ENCODE measurements at regions not wholly inside any gene's neighbourhood (a gene's known extent, or its start where the extent isn't known, plus 50 kb on each side); places are given as distances from the start of the nearest gene placed in this dataset.

DNA sequence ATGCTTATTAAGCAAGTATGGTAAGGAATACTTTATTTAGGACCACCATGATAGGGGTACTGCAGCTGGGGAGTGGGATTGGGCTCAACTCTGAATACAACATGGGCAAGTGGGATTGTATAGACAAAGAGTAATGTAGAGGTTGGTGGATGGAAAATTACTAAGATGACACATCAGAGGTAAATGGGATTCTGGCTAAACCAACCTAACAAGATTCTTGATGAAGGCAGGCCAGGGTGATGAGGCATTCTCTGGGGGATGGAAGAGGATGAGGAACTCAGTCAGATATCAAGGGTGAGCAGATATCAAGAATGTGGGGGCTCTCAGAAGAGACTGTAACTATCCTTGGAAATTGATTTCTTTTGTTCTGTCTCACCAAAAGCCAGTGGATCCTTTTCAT is 107.2 kb downstream of the NMUR2 start:
- H3K27me3 Mint-ChIP-seq (ENCODE audit: insufficient read depth), result no peaks in the 10 kb centered on the region
- no peak overlapping the region for H3K27ac Mint-ChIP-seq

DNA sequence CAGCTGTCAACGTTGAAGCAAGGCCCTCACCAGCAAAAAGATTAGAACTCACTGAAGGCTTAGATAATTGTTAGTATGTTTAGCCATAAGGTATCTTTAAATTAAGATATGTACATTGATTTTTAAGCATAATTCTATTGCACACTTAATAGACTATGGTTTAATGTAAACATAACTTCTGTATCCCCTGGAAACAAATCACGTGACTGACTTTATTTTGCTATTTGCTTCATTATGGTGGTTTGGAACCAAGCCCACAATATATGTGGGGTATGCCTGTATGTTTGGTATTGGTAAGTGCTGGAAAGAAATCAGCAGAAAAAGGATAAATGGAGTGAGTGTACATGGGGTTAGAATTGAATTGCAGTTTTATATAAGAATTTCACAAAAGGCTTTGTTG is 111.9 kb downstream of the NMUR2 start:
- no peak for DNase-seq (ENCODE audit: low spot score)

More for the DNA sequence above, 107.2 kb downstream of the NMUR2 start:
- Mint-ChIP-seq H3K36me3 (ENCODE audit: low read depth) (no peaks in the 10 kb centered on the region), H3K4me3 (no peak overlapping the region), H3K4me1 (ENCODE audit: low read depth) (no peaks in the 10 kb centered on the region), H3K9me3 (no peaks in the 10 kb centered on the region)
- DNase-seq (ENCODE audit: low spot score), result no peak
- intact Hi-C loops (cut with micrococcal nuclease), result no loop called here

DNA sequence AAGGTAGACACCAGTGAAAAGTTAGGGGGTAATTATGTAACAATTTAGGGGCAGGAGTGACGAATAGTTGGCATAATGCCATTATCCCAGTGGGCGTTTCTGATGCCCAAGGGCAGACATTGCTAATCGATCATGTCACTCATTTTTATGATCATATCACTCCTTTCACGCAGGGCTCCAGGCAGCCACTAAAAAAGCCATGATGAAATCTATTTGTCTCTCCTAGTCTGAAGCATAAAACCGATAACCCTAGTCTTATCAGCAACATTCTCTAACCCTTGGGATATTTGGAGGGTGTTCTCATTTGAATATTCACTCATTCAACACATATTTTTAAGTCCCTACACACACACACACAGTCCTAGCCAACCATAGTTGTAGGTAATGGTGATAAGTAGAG is 114.9 kb downstream of the NMUR2 start:
- no peak for DNase-seq (ENCODE audit: low spot score)
- no peaks in the 10 kb centered on the region for H3K9me3 Mint-ChIP-seq
- H3K4me1 Mint-ChIP-seq (ENCODE audit: low read depth), result no peaks in the 10 kb centered on the region
- H3K4me3 Mint-ChIP-seq, result no peak overlapping the region
- intact Hi-C loops (cut with micrococcal nuclease), result no loop called here
- H3K36me3 Mint-ChIP-seq (ENCODE audit: low read depth), result no peaks in the 10 kb centered on the region
- no peak overlapping the region for H3K27ac Mint-ChIP-seq
- no peaks in the 10 kb centered on the region for H3K27me3 Mint-ChIP-seq (ENCODE audit: insufficient read depth)

More for the DNA sequence above, 111.9 kb downstream of the NMUR2 start:
- H3K27me3 Mint-ChIP-seq (ENCODE audit: insufficient read depth), result no peaks in the 10 kb centered on the region
- H3K27ac Mint-ChIP-seq, result no peak overlapping the region
- no peaks in the 10 kb centered on the region for H3K4me1 Mint-ChIP-seq (ENCODE audit: low read depth)
- intact Hi-C loops (cut with micrococcal nuclease), result no loop called here
- no peak overlapping the region for H3K4me3 Mint-ChIP-seq
- H3K9me3 Mint-ChIP-seq, result no peaks in the 10 kb centered on the region
- no peaks in the 10 kb centered on the region for H3K36me3 Mint-ChIP-seq (ENCODE audit: low read depth)

DNA sequence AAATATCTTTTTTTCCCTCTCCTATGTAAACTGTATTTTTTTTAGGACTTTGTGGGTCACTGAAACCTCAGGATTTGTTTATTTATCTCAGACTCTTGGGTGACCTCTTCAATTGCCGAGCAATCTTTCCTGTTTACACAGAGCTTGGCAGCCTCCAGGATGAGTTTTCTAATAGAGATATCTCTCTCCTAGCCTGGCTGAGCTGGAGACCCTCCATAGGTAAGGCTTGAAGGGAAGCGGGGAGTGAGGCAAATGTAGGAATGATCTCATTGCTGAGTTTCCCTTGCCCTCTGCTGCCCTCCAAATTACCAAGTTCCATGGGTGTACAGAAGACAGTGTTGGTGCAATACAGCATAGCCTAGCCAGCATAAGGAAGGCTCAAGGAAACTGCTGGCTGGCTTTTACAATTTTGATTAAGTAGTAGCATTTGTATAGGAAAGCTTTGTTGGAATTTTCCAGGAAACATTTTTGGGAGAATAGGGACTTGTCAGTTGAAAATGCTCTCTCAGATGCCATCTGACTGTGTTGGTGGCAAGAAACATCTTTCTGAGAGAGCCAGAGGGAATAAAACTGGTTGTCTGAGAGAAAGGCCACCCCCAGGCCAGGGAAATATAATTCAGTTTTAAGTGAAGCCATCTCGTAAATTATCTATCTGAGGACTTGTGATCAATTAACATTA is 116.0 kb downstream of the NMUR2 start:
- no peak overlapping the region for H3K4me3 Mint-ChIP-seq
- no peaks in the 10 kb centered on the region for H3K9me3 Mint-ChIP-seq
- H3K36me3 Mint-ChIP-seq (ENCODE audit: low read depth), result no peaks in the 10 kb centered on the region
- H3K27me3 Mint-ChIP-seq (ENCODE audit: insufficient read depth), result no peaks in the 10 kb centered on the region
- intact Hi-C loops (cut with micrococcal nuclease), result no loop called here
- no peak for DNase-seq (ENCODE audit: low spot score)
- H3K4me1 Mint-ChIP-seq (ENCODE audit: low read depth), result no peaks in the 10 kb centered on the region
- H3K27ac Mint-ChIP-seq, result no peak overlapping the region

DNA sequence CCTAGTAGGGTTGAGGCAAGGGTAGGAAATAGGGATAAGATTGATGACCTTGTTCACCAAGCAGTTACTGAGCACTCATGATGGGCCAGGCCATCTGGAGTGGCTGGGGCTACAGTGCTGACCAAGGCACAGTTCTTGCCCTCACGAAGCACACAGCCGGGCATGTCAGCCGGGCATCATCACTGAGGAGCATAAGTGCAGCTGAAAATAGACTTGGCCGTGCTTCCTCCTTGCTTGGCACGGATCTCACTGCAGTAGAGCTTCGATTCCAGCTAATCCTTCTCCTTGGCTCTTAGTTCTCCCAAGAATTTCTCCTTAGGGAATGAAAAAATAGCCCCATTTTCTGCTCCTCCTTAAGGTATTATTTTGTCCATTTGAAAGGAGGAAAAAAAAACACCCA is 116.6 kb downstream of the NMUR2 start:
- Mint-ChIP-seq H3K9me3 (no peaks in the 10 kb centered on the region), H3K27me3 (ENCODE audit: insufficient read depth) (no peaks in the 10 kb centered on the region), H3K27ac (no peak overlapping the region), H3K4me3 (no peak overlapping the region), H3K36me3 (ENCODE audit: low read depth) (no peaks in the 10 kb centered on the region), H3K4me1 (ENCODE audit: low read depth) (no peaks in the 10 kb centered on the region)
- no peak for DNase-seq (ENCODE audit: low spot score)
- intact Hi-C loops (cut with micrococcal nuclease), result no loop called here

DNA sequence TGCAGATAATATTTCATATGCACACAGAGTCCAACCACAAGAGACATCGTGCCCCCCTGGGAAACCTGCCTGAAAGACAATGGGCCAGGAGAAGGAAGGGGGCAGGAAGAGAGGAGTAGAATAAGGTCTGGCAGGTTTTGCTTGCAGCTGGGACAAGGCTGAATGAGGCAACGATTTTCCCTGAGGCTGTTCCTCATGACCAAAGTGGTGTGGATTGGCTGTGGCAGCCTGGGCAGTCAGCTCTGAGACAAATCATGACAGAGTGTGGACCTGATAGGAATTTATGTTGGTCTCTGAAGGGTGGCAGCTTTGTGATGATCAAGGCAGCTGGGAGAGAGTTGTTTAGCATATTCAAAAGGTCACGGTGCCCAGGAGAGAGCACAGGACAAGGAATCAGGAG is 119.3 kb downstream of the NMUR2 start:
- DNase-seq (ENCODE audit: low spot score), result no peak
- H3K27me3 Mint-ChIP-seq (ENCODE audit: insufficient read depth), result no peaks in the 10 kb centered on the region
- no peaks in the 10 kb centered on the region for H3K36me3 Mint-ChIP-seq (ENCODE audit: low read depth)
- no peak overlapping the region for H3K27ac Mint-ChIP-seq
- H3K4me1 Mint-ChIP-seq (ENCODE audit: low read depth), result no peaks in the 10 kb centered on the region
- H3K4me3 Mint-ChIP-seq, result no peak overlapping the region
- H3K9me3 Mint-ChIP-seq, result no peaks in the 10 kb centered on the region
- intact Hi-C loops (cut with micrococcal nuclease), result no loop called here

DNA sequence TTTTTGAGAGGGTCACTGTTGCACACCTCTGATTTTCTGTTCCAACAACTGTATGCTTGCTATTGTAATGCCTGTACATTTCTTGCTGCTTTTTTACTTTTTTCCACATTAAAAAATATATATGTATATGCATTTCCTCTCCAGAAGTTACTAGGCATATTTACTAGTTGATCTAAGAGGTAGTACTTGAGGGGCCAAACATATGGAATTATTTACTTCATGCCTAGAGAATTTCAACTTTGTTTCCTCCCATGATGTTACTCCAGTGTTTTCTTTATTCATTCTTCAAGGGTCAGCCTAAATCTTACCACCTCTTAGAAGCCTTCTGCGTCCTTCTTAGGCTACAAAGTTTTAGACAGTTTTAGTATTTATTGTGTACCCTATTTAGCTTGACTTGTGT is 122.7 kb downstream of the NMUR2 start:
- no peaks in the 10 kb centered on the region for H3K27me3 Mint-ChIP-seq (ENCODE audit: insufficient read depth)
- H3K9me3 Mint-ChIP-seq, result no peaks in the 10 kb centered on the region
- no peaks in the 10 kb centered on the region for H3K4me1 Mint-ChIP-seq (ENCODE audit: low read depth)
- intact Hi-C loops (cut with micrococcal nuclease), result no loop called here
- H3K36me3 Mint-ChIP-seq (ENCODE audit: low read depth), result no peaks in the 10 kb centered on the region
- no peak for DNase-seq (ENCODE audit: low spot score)
- no peak overlapping the region for H3K27ac Mint-ChIP-seq
- H3K4me3 Mint-ChIP-seq, result no peak overlapping the region

DNA sequence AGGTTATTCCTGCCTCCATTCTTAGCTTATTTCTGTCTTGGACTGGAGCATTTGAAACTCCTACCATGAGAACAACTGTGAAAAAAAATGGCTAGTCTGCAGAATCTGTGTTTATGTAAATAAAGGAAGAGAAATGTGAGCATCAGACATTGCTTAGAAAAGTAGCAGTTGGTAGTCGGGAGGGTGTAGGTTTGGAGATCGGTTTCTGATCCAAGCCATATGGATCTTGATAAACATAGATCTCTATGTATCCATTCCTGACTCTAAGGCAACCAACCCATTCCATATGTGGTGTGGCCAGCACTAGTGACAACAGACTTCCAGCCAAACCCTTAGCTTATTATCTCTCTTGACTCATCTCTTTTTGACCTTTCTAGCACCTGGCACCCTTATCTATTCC is 127.1 kb downstream of the NMUR2 start:
- Mint-ChIP-seq H3K27me3 (ENCODE audit: insufficient read depth) (no peaks in the 10 kb centered on the region), H3K27ac (no peak overlapping the region), H3K4me1 (ENCODE audit: low read depth) (no peaks in the 10 kb centered on the region), H3K4me3 (no peak overlapping the region), H3K9me3 (no peaks in the 10 kb centered on the region), H3K36me3 (ENCODE audit: low read depth) (no peaks in the 10 kb centered on the region)
- intact Hi-C loops (cut with micrococcal nuclease), result no loop called here
- DNase-seq (ENCODE audit: low spot score), result no peak

DNA sequence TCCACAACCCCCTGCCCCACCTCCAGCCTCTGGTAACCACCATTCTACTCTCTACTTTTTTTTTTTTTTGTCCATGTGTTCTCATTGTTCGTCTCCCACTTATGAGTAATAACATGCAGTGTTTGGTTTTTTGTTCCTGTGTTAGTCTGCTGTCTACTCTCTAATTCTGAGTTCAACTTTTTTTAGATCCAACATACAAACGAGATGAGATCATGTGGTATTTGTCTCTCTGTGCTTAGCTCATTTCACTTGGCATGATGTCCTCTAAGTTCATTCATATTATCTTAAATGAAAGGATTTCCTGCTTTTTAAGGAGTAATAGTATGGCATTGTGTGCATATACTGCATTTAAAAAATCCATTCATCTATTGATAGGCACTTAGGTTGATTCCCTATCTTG is 130.9 kb downstream of the NMUR2 start:
- intact Hi-C loops (cut with micrococcal nuclease), result no loop called here
- Mint-ChIP-seq H3K4me1 (ENCODE audit: low read depth) (no peaks in the 10 kb centered on the region), H3K36me3 (ENCODE audit: low read depth) (no peaks in the 10 kb centered on the region), H3K27me3 (ENCODE audit: insufficient read depth) (peaks cover 3% of the 10 kb centered on the region), H3K27ac (no peak overlapping the region), H3K4me3 (no peak overlapping the region), H3K9me3 (no peaks in the 10 kb centered on the region)
- no peak for DNase-seq (ENCODE audit: low spot score)

DNA sequence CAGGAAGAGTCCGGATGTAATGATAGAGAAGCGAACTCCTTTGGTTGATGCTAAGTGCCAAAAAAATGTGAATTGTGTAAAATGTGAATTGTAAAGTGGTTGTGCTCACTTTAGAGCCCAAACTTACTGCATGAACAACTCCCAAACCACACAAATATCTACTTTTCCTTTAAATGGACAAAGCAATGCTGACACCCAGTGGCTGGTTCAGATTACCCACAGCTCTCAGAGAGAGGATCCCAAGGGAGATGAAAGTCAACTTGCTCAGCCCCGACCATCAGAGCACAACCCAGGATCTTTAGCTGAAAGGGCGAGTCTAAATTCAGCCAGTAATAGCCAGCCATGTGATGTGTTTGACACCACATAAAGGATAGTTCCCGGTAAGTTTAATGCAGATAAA is 133.7 kb downstream of the NMUR2 start:
- Mint-ChIP-seq H3K27ac (no peak overlapping the region), H3K4me3 (no peak overlapping the region), H3K36me3 (ENCODE audit: low read depth) (no peaks in the 10 kb centered on the region), H3K4me1 (ENCODE audit: low read depth) (no peaks in the 10 kb centered on the region), H3K27me3 (ENCODE audit: insufficient read depth) (peaks cover 3% of the 10 kb centered on the region), H3K9me3 (no peaks in the 10 kb centered on the region)
- no peak for DNase-seq (ENCODE audit: low spot score)
- intact Hi-C loops (cut with micrococcal nuclease), result no loop called here

DNA sequence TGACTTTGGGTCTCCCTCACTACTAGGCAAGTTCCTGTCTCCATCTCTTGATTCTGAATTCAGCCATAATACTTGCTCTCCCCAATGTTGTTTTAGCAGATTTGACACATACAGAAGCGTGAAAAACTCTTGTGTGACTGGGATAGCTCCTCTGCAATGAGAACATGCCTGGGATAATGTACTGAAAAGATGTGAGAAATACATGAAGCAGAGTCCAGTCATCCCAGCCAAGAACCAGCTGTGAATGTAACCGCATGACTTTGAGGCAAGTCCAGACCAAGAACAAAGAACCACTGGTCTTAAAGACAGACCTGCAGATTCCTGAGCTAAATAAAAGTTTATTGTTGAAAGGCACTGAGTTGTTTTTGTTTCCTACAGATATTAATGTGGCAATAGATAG is 135.0 kb downstream of the NMUR2 start:
- no peaks in the 10 kb centered on the region for H3K36me3 Mint-ChIP-seq (ENCODE audit: low read depth)
- H3K27me3 Mint-ChIP-seq (ENCODE audit: insufficient read depth), result peaks cover 3% of the 10 kb centered on the region
- no peak overlapping the region for H3K27ac Mint-ChIP-seq
- DNase-seq (ENCODE audit: low spot score), result no peak
- no peaks in the 10 kb centered on the region for H3K4me1 Mint-ChIP-seq (ENCODE audit: low read depth)
- no peaks in the 10 kb centered on the region for H3K9me3 Mint-ChIP-seq
- no peak overlapping the region for H3K4me3 Mint-ChIP-seq
- intact Hi-C loops (cut with micrococcal nuclease), result no loop called here

DNA sequence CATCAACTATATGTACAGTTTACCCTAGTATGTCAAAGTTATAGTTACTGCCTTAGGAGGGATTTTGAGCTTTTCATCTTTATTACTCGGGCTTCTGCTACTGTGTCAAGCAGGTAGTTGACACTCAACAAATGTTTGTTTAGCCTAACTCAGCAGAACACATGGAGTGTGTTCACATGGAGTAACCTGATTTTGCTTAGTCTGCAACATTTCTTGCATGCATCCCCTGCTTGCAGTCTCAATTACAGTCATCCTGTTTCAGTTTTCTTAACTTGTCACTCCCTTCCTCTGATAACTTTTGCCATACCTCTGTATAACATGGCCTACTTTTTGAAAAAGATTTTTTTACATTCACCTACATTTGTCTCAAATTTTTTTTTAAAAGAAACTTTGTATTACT is 135.5 kb downstream of the NMUR2 start:
- intact Hi-C loops (cut with micrococcal nuclease), result no loop called here
- Mint-ChIP-seq H3K4me3 (no peak overlapping the region), H3K27ac (no peak overlapping the region), H3K9me3 (no peaks in the 10 kb centered on the region), H3K27me3 (ENCODE audit: insufficient read depth) (peaks cover 3% of the 10 kb centered on the region), H3K4me1 (ENCODE audit: low read depth) (no peaks in the 10 kb centered on the region), H3K36me3 (ENCODE audit: low read depth) (no peaks in the 10 kb centered on the region)
- DNase-seq (ENCODE audit: low spot score), result no peak

DNA sequence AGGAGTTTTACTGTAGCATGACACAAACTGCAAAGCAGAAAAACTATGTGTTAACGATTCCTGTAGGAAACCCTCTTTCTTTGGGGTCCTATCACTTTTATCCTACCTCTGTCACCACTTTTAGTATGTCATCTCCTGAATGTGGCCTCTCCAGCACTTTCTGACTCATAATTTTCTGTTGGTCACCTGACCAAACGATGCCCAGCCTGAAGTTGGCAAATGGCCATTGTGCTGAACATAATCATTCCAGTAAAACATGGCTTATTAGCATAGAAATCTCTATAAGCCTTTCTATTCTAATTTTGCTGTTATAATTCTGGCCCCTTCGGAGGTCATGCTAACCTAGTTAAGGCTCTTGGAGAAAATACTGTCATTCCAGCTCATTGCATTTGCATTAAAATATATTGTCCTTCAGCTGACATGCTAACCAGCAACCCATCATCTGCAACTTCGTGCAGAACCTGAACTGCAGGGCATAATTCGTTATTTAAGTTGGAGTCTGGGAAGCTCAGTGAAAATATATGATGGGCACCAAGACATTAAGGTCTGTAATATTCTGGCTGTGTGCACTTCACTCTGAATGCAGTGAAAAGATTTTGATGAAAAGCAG is 140.3 kb downstream of the NMUR2 start:
- H3K4me3 Mint-ChIP-seq, result no peak overlapping the region
- H3K36me3 Mint-ChIP-seq (ENCODE audit: low read depth), result no peaks in the 10 kb centered on the region
- no peaks in the 10 kb centered on the region for H3K27me3 Mint-ChIP-seq (ENCODE audit: insufficient read depth)
- H3K27ac Mint-ChIP-seq, result no peak overlapping the region
- H3K4me1 Mint-ChIP-seq (ENCODE audit: low read depth), result no peaks in the 10 kb centered on the region
- intact Hi-C loops (cut with micrococcal nuclease), result no loop called here
- H3K9me3 Mint-ChIP-seq, result no peaks in the 10 kb centered on the region
- DNase-seq (ENCODE audit: low spot score), result no peak

DNA sequence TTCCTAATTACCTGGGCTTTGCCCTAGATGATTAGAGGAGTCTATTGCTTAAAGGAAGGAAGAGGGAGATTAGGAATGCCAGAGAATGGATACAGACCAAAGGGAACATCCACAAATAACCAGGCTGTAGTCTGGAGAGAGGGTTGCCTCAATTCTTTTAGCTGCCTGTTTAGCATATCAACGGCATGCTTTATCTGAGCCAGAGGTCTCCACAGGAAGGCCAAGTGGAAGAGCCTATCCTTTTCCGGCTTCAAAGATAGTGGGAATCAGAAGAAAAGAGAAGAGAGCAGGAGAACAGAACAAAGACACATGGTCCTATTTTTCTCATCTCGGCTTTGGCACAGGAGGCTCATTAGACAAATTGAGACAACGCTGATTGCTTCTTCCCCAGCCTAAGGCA is 142.4 kb downstream of the NMUR2 start:
- Mint-ChIP-seq H3K4me3 (no peak overlapping the region), H3K27me3 (ENCODE audit: insufficient read depth) (peaks cover 2% of the 10 kb centered on the region), H3K4me1 (ENCODE audit: low read depth) (no peaks in the 10 kb centered on the region), H3K36me3 (ENCODE audit: low read depth) (no peaks in the 10 kb centered on the region), H3K27ac (no peak overlapping the region), H3K9me3 (no peaks in the 10 kb centered on the region)
- intact Hi-C loops (cut with micrococcal nuclease), result no loop called here
- DNase-seq (ENCODE audit: low spot score), result no peak

Data from activated T-helper 1 cell treated with anti-CD3 and anti-CD28 coated beads, Interleukin-12 subunit alpha, Interleukin-12 subunit beta, Interleukin-2, Interleukin-4 antibody, amounts not matched to agents 30 ng/mL and 10 ng/mL and 1 ng/mL, durations not matched to agents 14 hours and 24 hours and 36 hours (primary cell).